ENCODE measurements at regions not wholly inside any gene's neighbourhood (a gene's known extent, or its start where the extent isn't known, plus 50 kb on each side); places are given as distances from the start of the nearest gene placed in this dataset.

DNA sequence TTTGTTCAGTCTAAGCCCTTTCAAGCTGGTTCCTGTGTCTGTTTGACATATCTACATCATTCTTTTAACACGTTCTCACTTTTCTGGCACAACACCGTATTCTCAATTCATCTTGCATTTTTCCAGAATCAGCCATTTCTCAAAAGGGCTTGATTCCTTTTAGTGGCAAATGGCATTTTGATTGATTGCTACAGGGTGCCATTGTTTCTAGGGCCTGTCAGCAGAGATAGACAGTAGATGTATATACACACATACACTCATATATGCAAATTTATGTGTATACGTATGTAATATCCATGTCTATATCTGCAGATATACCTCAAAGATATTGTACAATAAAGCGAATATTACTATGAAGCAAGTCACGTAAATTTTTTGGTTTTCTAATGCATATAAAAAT, 367.9 kb upstream of the TNP1 start:
- no peak for TF ChIP-seq CTCF (IDR thresholded peaks at IDR 0.05)
- TF ChIP-seq POLR2A (IDR thresholded peaks at IDR 0.05) = no peak

All from uterus (tissue), 2 donors.